Transverse colon (tissue), 4 donors: ENCODE measurements at regions not wholly inside any gene's neighbourhood (a gene's known extent, or its start where the extent isn't known, plus 50 kb on each side); places are given as distances from the start of the nearest gene placed in this dataset.
"Not testable (repeated sequence)": the region's sequence is repeated elsewhere in the genome, so short reads cannot be mapped to it uniquely, and the experiment has no call there.

Experiments
- DNase-seq: peaks from one replicate; pipeline ENCODE4 v3.0.0-alpha.2; 2019
- H3K27ac ChIP-seq, 4 donors: fragments of 200-600 bp; sonication (generic); 2 replicates each; pipeline ENCODE4 v1.5.1; 2016 to 2018; ENCODE audit warnings: inconsistent platforms in 4 of 4
- H3K27me3 ChIP-seq: fragments of 200-600 bp; sonication (generic); 2 replicates; pipeline ENCODE4 v1.5.1; 2017; ENCODE audit warnings: inconsistent platforms
- H3K36me3 ChIP-seq, 4 donors: fragments of 200-600 bp; sonication (generic); 2 replicates each; pipeline ENCODE4 v1.5.1; 2017 to 2019; ENCODE audit warnings: inconsistent platforms in 4 of 4
- H3K4me1 ChIP-seq, 4 donors: fragments of 200-600 bp; sonication (generic); 2 replicates each; pipeline ENCODE4 v1.5.1; 2017 to 2020; ENCODE audit warnings: inconsistent platforms in 4 of 4
- H3K4me3 ChIP-seq, 4 donors: fragments of 200-600 bp; sonication (generic); 1 replicate in 1 of 4; 2 replicates in 3 of 4; pipeline versions ENCODE4 v1.5.1 to v1.6.1; 2017 to 2019; ENCODE audit warnings: inconsistent platforms in 4 of 4
- H3K9me3 ChIP-seq, 2 donors: fragments of 200-600 bp; sonication (generic); 2 replicates each; pipeline ENCODE4 v1.5.1; 2017 to 2019; ENCODE audit warnings: inconsistent platforms in 2 of 2
- EP300 ChIP-seq: sonication (generic); formaldehyde crosslinking; IDR thresholded peaks from one replicate; pipeline ENCODE4 v1.6.1; 2017; ENCODE audit warnings: antibody characterized with exemption, low read depth
- POLR2A ChIP-seq: fragments of 450-650 bp; IDR thresholded peaks from one replicate; pipeline ENCODE4 v1.6.1; 2016; ENCODE audit warnings: antibody characterized with exemption, mild to moderate bottlenecking, moderate library complexity
- POLR2AphosphoS5 ChIP-seq, 3 donors: sonication (generic); formaldehyde crosslinking; IDR thresholded peaks; one replicate each; pipeline ENCODE4 v1.6.1; 2016; ENCODE audit warnings: antibody characterized with exemption in 3 of 3
- WGBS, 2 donors: methylation state at CpG; one replicate each; pipeline ENCODE4 v1.1.5; 2018; ENCODE audit warnings: low coverage in 1 of 2; 5-methylcytosine and 5-hydroxymethylcytosine counted together
- in situ Hi-C, 4 donors: fragments of 200-750 bp; cut with MboI; loops; one replicate each; pipeline versions ENCODE4 v1.15.0 to v1.15.1; 2017; ENCODE audit warnings: low sequenced_read_pairs in 3 of 4, low pct_ligation_motif_present in 1 of 4, low pct_unique_long_range_greater_than_20kb in 1 of 4
- intact Hi-C: fragments of 100-400 bp; cut with DNase I; formaldehyde crosslinking; loops from one replicate; pipeline ENCODE4 v1.15.1; 2023; ENCODE audit warnings: low total_unique reads
- TF ChIP-seq, protein P1 (sequence below), 5 experiments: fragments of 200-600 bp in 3 of 5; fragments of 450-650 bp in 2 of 5; sonication (generic) in 3 of 5; IDR thresholded peaks; 1 replicate in 2 of 5; 2 replicates in 3 of 5; pipeline ENCODE4 v1.5.1; 2016 to 2017; ENCODE audit warnings: antibody characterized with exemption in 5 of 5, inconsistent platforms in 3 of 5, mild to moderate bottlenecking in 2 of 5, moderate library complexity in 1 of 5

DNA sequence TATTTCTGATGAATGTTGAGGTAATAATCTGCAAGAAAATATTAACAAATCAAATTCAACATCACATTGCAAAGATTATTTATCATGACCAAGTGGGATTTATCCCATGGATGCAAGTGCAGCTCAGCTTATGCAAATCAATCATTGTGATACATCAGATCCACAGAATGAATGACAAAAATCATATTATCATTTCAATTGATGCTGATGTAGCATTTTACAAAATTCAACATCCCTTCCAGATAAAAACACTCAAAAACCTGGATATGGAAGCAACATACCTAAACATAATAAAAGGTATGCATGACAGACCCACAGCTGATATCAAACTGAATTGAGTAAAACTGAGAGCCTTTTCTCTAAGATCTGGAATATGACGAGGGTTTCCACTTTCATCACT is 1915.4 kb downstream of the ARAP2 start:
- intact Hi-C loops, result no loop called here
- Histone ChIP-seq H3K9me3 (no peaks in the 10 kb centered on the region), H3K36me3 (no peaks in the 10 kb centered on the region), H3K27ac (no peak overlapping the region), H3K4me3 (no peak overlapping the region), H3K27me3 (no peaks in the 10 kb centered on the region), H3K4me1 (no peaks in the 10 kb centered on the region)
- no peak for DNase-seq
- 67 to 95% methylated on average over 1 of the region's 1 CpG for WGBS, 2 donors
- no peak for TF ChIP-seq EP300
- TF ChIP-seq POLR2AphosphoS5 (IDR thresholded peaks at IDR 0.05), result no peak
- TF ChIP-seq, protein P1, sequence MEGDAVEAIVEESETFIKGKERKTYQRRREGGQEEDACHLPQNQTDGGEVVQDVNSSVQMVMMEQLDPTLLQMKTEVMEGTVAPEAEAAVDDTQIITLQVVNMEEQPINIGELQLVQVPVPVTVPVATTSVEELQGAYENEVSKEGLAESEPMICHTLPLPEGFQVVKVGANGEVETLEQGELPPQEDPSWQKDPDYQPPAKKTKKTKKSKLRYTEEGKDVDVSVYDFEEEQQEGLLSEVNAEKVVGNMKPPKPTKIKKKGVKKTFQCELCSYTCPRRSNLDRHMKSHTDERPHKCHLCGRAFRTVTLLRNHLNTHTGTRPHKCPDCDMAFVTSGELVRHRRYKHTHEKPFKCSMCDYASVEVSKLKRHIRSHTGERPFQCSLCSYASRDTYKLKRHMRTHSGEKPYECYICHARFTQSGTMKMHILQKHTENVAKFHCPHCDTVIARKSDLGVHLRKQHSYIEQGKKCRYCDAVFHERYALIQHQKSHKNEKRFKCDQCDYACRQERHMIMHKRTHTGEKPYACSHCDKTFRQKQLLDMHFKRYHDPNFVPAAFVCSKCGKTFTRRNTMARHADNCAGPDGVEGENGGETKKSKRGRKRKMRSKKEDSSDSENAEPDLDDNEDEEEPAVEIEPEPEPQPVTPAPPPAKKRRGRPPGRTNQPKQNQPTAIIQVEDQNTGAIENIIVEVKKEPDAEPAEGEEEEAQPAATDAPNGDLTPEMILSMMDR (IDR thresholded peaks at IDR 0.05), result no peak
- TF ChIP-seq POLR2A, result no peak
- in situ Hi-C loops, result no loop called here

- H3K36me3 ChIP-seq, DNase-seq, H3K27ac ChIP-seq, H3K4me3 ChIP-seq, intact Hi-C loops, H3K27me3 ChIP-seq, in situ Hi-C loops, H3K9me3 ChIP-seq, H3K4me1 ChIP-seq: not testable (repeated sequence)
- WGBS, 2 donors, result 92% methylated on average over 13 of the region's 13 CpGs; no CpG with 5 or more reads in 1 of the 2 donors
These were observed 1909.2 kb downstream of the ARAP2 start for GRCh38 chr4:34335156-34335555.

GRCh38 chr4:34335556-34335955 is 1908.8 kb downstream of the ARAP2 start:
- intact Hi-C loops, DNase-seq, H3K27ac ChIP-seq, in situ Hi-C loops, H3K4me3 ChIP-seq, H3K9me3 ChIP-seq, H3K27me3 ChIP-seq, H3K36me3 ChIP-seq, H3K4me1 ChIP-seq: not testable (repeated sequence)
- WGBS, 2 donors, result 93 to 100% methylated on average over 3 to 22 of the region's 22 CpGs

- Histone ChIP-seq H3K36me3 (no peaks in the 10 kb centered on the region), H3K27ac (no peak overlapping the region), H3K27me3 (no peaks in the 10 kb centered on the region), H3K4me3 (no peak overlapping the region), H3K4me1 (no peaks in the 10 kb centered on the region), H3K9me3 (peaks cover 0 to 4% of the 10 kb centered on the region in 2 donors)
- in situ Hi-C loops (no loop called here), intact Hi-C loops (no loop called here)
- no peak for TF ChIP-seq EP300
- no peak for TF ChIP-seq POLR2A
- TF ChIP-seq, protein P1 (IDR thresholded peaks at IDR 0.05), result no peak
- TF ChIP-seq POLR2AphosphoS5 (IDR thresholded peaks at IDR 0.05), result no peak
- no peak for DNase-seq
These were observed 1881.7 kb downstream of the ARAP2 start for GRCh38 chr4:34362654-34363053.

- no peaks in the 10 kb centered on the region for H3K4me1 ChIP-seq
- no peak overlapping the region for H3K27ac ChIP-seq
- no peaks in the 10 kb centered on the region for H3K36me3 ChIP-seq
- WGBS, 2 donors, result 90 to 91% methylated on average over 2 of the region's 2 CpGs
- peaks cover 0 to 4% of the 10 kb centered on the region in 2 donors for H3K9me3 ChIP-seq
- H3K4me3 ChIP-seq, result no peak overlapping the region
- no peak for DNase-seq
- intact Hi-C loops (no loop called here), in situ Hi-C loops (no loop called here)
- TF ChIP-seq, protein P1 (IDR thresholded peaks at IDR 0.05), result no peak
- TF ChIP-seq POLR2A (no peak), EP300 (no peak), POLR2AphosphoS5 (IDR thresholded peaks at IDR 0.05) (no peak)
- H3K27me3 ChIP-seq, result no peaks in the 10 kb centered on the region
These were observed 1880.5 kb downstream of the ARAP2 start for GRCh38 chr4:34363842-34364241.
